ENCODE measurements at regions not wholly inside any gene's neighbourhood (a gene's known extent, or its start where the extent isn't known, plus 50 kb on each side); places are given as distances from the start of the nearest gene placed in this dataset.

DNA sequence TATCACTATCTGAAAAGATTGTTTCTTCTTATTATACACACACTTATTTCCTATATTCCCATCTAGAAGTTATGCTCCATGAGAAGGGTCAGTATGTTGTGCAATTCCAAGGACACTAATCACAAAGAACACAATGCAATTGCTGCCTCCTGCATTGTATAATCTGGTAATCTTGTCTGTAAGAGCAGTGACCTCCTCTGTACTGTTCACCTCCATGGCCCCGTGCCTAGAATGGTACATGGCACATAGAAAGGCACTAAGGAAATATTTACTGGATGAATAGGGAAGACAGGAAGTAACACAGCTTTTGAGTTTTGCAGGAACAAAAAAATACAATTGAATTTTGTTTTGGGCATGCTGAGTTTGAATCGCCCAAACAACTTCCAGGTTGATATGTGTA, 214.6 kb upstream of the SALL1 start:
- H3K4me2 ChIP-seq (ENCODE audit: low read length) = no peak overlapping the region
- H3K9me3 ChIP-seq (ENCODE audit: control insufficient read depth, low read length) = no peaks in the 10 kb centered on the region
- TF ChIP-seq, protein P1, sequence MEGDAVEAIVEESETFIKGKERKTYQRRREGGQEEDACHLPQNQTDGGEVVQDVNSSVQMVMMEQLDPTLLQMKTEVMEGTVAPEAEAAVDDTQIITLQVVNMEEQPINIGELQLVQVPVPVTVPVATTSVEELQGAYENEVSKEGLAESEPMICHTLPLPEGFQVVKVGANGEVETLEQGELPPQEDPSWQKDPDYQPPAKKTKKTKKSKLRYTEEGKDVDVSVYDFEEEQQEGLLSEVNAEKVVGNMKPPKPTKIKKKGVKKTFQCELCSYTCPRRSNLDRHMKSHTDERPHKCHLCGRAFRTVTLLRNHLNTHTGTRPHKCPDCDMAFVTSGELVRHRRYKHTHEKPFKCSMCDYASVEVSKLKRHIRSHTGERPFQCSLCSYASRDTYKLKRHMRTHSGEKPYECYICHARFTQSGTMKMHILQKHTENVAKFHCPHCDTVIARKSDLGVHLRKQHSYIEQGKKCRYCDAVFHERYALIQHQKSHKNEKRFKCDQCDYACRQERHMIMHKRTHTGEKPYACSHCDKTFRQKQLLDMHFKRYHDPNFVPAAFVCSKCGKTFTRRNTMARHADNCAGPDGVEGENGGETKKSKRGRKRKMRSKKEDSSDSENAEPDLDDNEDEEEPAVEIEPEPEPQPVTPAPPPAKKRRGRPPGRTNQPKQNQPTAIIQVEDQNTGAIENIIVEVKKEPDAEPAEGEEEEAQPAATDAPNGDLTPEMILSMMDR (IDR thresholded peaks at IDR 0.05) = no peak
- H3K4me1 ChIP-seq = no peaks in the 10 kb centered on the region
- no peak overlapping the region for H3K27ac ChIP-seq
- no peak overlapping the region for H2AFZ ChIP-seq
- H3K4me3 ChIP-seq (ENCODE audit: low read depth, low read length) = no peak overlapping the region
- no peaks in the 10 kb centered on the region for H3K36me3 ChIP-seq (ENCODE audit: control insufficient read depth, insufficient read depth, low read length)
- H3K9ac ChIP-seq = no peak overlapping the region
- H3K79me2 ChIP-seq = no peaks in the 10 kb centered on the region
- no peaks in the 10 kb centered on the region for H3K27me3 ChIP-seq (ENCODE audit: control insufficient read depth, insufficient read depth, low read length)

DNA sequence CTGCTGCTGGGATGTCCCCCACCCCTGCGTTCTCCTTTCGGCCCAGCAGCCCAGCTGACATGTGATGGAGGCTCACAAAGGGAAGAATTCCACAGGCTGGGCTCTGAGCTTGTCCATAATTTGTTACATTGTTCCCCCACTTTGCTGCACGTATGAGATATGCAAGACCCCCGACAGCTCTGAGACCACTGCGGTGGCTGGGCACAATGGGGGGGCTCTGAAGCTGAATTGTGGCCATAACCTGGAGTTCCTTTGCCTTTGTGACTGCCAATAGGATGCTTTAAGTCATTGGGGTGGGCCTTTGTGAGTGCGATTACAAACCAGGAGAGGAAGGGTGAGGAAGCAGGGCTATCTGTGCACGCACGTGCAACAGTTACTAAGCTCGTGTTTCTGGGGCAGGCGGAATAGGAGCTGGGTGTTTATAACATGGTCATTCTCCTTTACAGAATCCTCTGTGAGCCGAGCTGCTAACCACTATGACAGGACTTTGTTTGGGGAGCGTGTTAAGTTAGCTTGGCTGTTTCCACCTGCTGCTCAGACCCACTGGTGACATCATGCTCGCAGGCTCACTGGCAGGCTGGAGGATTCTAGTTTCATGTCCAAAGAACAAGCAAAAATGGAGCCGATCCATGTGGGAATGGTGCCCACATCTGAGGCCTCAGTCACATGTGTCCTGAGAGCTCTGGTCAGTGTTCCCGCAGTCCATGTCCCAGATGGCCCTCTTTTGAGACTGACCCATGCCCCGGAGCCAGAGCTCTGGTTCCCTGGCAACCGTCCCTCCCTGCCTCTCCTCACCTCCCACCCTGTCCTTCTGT, 208.3 kb upstream of the SALL1 start:
- Histone ChIP-seq H3K4me3 (ENCODE audit: low read depth, low read length) (no peak overlapping the region), H2AFZ (no peak overlapping the region), H3K9ac (no peak overlapping the region)

DNA sequence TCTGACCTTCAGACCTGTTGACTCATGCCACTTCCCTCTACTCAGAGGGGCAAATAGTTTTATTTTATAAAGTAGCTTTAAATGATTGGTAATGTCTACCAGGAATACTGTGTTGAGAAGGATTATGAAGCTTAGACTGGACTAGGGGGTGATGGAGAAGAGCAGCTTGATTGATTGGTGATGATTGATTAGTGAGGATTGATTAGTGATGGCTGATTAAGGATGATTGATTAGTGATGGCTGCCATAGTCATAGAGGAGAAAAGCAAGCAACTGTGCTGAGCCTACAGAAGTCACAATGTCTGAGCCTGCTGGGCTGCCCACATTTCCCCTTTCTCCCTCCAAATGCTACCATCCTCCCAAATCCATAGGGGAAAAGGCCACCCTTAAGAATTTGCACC, 206.8 kb upstream of the SALL1 start:
- Histone ChIP-seq H3K4me2 (ENCODE audit: low read length) (no peak overlapping the region), H3K27ac (no peak overlapping the region), H2AFZ (no peak overlapping the region), H3K4me3 (ENCODE audit: low read depth, low read length) (no peak overlapping the region), H3K36me3 (ENCODE audit: control insufficient read depth, insufficient read depth, low read length) (no peaks in the 10 kb centered on the region), H3K79me2 (no peaks in the 10 kb centered on the region), H3K27me3 (ENCODE audit: control insufficient read depth, insufficient read depth, low read length) (no peaks in the 10 kb centered on the region), H3K9ac (no peak overlapping the region), H3K4me1 (no peaks in the 10 kb centered on the region), H3K9me3 (ENCODE audit: control insufficient read depth, low read length) (no peaks in the 10 kb centered on the region)
- TF ChIP-seq, protein P1 (IDR thresholded peaks at IDR 0.05) = no peak

More for the DNA sequence above, 208.3 kb upstream of the SALL1 start:
- H3K27me3 ChIP-seq (ENCODE audit: control insufficient read depth, insufficient read depth, low read length) = no peaks in the 10 kb centered on the region
- H3K36me3 ChIP-seq (ENCODE audit: control insufficient read depth, insufficient read depth, low read length) = no peaks in the 10 kb centered on the region
- H3K9me3 ChIP-seq (ENCODE audit: control insufficient read depth, low read length) = no peaks in the 10 kb centered on the region
- H3K4me1 ChIP-seq = no peaks in the 10 kb centered on the region
- H3K79me2 ChIP-seq = no peaks in the 10 kb centered on the region
- no peak overlapping the region for H3K4me2 ChIP-seq (ENCODE audit: low read length)
- TF ChIP-seq, protein P1 (IDR thresholded peaks at IDR 0.05) = no peak
- no peak overlapping the region for H3K27ac ChIP-seq

DNA sequence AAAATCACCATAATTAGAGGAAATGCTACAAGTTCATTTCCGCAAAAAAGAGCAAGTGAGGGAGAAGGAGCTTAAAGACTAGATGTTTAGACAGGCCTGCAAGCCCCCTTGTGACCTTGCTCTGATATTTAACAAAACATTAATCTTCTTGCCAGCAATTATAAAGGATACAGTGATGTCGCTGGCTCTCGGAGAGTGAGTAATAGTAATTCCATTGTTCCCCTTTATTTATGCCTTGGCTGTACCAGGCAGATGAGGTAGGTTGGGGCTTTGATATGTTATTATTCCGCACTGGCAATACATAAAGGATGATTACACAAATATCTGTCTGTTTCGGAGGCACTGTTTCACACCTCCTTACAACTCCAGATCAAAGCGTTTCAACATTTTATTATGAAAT, 204.8 kb upstream of the SALL1 start:
- H3K9ac ChIP-seq = no peak overlapping the region
- no peak overlapping the region for H3K27ac ChIP-seq
- no peak overlapping the region for H3K4me2 ChIP-seq (ENCODE audit: low read length)
- TF ChIP-seq, protein P1 (IDR thresholded peaks at IDR 0.05) = no peak
- H3K36me3 ChIP-seq (ENCODE audit: control insufficient read depth, insufficient read depth, low read length) = no peaks in the 10 kb centered on the region
- no peak overlapping the region for H3K4me3 ChIP-seq (ENCODE audit: low read depth, low read length)
- no peaks in the 10 kb centered on the region for H3K4me1 ChIP-seq
- H3K9me3 ChIP-seq (ENCODE audit: control insufficient read depth, low read length) = no peaks in the 10 kb centered on the region
- no peaks in the 10 kb centered on the region for H3K27me3 ChIP-seq (ENCODE audit: control insufficient read depth, insufficient read depth, low read length)
- H3K79me2 ChIP-seq = no peaks in the 10 kb centered on the region
- no peak overlapping the region for H2AFZ ChIP-seq

DNA sequence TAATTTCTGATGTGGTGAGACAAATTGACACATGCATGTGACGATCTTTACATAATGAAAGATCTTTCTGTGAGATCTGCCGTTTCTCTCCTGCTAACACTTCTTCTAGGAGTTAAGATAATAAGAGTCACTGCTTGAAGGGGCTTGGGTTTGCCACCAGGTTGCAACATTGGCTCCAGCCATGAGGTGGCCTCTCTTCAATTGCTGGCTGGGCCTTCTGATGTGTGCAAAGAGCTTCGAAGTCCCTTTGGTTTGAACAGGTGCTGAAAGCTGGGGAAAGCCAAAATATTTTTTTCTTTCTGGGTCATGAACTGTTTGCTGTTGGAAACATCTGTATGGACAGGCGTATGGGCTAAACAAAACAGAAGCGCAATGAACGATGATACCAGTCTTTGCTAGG, 204.1 kb upstream of the SALL1 start:
- Histone ChIP-seq H3K27ac (no peak overlapping the region), H3K36me3 (ENCODE audit: control insufficient read depth, insufficient read depth, low read length) (no peaks in the 10 kb centered on the region), H3K9ac (no peak overlapping the region), H3K4me2 (ENCODE audit: low read length) (no peak overlapping the region), H3K9me3 (ENCODE audit: control insufficient read depth, low read length) (no peaks in the 10 kb centered on the region), H3K79me2 (no peaks in the 10 kb centered on the region), H3K4me1 (no peaks in the 10 kb centered on the region), H2AFZ (no peak overlapping the region), H3K27me3 (ENCODE audit: control insufficient read depth, insufficient read depth, low read length) (no peaks in the 10 kb centered on the region), H3K4me3 (ENCODE audit: low read depth, low read length) (no peak overlapping the region)
- TF ChIP-seq, protein P1 (IDR thresholded peaks at IDR 0.05) = no peak
